T-helper 2 cell (primary cell): ENCODE measurements at regions not wholly inside any gene's neighbourhood (a gene's known extent, or its start where the extent isn't known, plus 50 kb on each side); places are given as distances from the start of the nearest gene placed in this dataset.
"Not testable (repeated sequence)": the region's sequence is repeated elsewhere in the genome, so short reads cannot be mapped to it uniquely, and the experiment has no call there.

Experiments used
- DNase-seq, 5 experiments: peaks; one replicate each; pipeline versions ENCODE4 v3.0.0 to v3.0.0-alpha.2; 2012 to 2022

DNA sequence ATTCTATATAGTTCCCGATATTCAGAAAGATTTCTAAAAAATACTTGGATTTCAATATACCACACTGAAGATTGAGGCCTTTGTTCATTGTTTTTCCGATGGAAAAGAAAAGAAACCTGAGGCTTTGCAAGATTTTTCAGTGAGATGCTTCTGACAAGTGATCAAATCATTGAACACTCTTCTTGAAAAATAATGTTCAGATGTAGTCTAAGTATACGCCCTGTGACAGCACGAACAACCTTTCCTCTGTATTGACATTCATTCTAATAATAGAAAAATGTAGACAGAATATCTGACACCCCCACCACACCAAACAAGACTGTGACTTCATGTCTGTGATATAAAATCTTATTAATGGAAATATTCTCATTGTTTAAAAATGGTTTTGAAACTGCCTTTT lies 650.7 kb upstream of the KLHL1 start:
- DNase-seq, result no peak

DNA sequence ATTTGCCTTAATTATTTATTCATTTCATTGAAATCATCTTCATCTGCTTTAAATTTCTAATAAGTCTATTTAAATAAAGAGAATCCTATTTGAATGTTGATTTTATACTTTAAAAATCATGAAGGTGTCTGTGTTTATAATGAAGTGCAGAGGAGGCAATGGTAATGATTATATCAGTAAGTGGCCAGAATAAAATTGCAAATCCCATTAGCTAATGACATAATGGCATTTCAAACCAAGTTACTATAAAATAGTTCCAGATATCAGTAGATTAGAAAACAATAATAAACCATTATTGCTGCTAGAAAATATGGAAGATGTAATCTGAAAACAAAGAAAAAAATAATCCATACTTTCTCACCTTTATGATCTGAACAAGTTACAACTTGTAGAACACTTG lies 647.8 kb upstream of the KLHL1 start:
- no peak for DNase-seq

DNA sequence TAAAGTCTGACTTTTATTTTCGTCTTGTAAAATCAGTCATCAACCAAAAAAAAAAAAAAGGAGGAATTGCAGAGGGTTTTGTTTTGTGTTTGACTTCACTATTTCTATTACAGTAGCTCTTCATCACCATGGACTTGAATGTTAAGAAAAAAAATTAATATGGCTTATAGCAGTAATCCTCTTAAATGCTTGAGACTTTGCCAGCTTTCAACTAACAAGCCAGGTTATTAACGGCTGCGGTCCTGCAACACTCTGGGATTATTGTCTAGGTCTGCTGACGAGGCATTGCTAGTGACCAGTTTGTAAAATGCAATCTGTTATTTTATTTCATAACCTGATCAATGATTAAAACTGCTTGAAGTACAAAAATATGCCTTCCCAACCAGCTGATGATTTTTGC lies 647.2 kb upstream of the KLHL1 start:
- DNase-seq, result no peak

DNA sequence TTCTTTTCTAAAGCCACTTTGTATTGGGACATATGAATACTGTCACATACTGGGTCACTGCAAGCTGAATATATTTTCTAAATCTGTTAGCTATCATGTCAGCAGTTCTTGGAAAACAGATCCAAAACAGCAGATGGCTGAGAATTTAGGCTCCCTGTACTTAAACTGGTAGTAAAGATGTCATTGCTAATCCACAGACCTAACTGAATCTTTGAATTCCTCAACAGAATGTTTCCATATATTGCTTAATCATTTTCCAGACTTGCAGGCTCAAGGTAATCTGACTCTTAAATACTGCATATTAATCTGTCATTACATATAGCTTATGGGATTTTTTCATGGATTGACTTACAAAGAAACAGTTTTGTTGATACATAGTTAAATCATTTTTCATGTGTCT lies 639.0 kb upstream of the KLHL1 start:
- DNase-seq, result no peak

DNA sequence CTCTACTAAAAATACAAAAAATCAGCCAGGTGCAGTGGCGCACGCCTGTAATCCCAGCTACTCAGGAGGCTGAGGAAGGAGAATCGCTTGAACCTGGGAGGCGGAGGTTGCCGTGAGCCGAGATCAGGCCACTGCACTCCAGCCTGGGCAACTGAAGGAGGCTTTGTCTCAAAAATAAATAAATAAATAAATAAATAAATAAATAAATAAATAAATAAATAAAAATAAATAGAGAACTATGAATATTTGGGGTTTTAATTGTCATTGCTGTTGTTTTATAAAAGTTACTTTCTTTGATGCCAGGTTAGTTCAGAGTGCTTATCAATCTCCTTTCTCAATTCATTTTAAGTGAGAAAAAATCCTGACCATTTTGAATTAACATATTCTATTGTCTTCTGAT lies 638.2 kb upstream of the KLHL1 start:
- DNase-seq, result not testable (repeated sequence)

DNA sequence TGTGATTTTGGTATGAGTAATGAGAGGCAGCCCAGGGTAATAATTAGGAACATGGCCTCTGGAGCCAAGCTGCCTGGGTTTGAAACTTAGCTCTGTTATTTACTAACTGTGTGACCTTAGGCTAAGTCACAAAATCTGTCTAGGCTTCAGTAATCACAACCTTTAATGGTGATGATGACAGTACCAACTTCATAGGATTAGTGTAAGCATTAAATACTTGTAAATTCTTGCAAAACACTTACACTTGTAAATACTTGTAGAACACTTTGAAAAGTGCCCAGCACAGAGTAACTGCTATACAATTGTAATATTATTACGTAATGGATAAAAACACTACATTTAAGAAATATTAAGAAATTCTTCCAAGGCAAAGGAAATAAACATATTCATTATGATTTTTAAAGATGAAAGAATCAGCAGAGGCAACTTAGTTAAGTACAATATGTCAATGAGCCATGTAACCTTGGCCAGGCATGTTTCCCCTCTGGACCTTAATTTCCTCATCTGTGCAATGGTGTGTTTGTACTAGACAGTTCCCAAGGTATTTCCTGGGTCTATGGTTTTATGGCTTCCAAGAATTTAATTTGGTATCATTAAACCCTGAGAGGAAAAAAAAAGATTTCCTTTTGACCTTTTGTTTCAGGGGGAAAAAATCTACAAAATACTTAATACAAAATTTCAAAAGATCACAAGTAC lies 628.5 kb upstream of the KLHL1 start:
- DNase-seq, result no peak

DNA sequence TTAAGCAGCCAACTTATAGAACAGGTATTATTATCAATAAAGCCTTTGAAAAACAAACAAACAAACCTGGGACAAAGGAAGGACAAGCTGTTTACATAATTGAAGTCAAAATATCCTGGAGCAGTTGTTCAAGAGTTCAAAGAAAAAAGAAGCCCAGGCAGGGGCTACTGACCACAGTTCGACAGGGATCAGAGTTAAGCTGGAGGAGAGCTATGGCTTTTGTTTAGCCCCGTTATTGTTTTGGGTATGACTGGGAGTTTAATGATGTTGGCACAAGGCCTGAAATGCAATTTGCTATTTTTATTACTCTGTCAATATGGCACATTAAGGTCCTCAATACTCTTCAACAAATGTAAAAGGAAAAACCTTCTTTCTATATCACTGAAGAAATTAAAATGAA lies 624.4 kb upstream of the KLHL1 start:
- no peak for DNase-seq

DNA sequence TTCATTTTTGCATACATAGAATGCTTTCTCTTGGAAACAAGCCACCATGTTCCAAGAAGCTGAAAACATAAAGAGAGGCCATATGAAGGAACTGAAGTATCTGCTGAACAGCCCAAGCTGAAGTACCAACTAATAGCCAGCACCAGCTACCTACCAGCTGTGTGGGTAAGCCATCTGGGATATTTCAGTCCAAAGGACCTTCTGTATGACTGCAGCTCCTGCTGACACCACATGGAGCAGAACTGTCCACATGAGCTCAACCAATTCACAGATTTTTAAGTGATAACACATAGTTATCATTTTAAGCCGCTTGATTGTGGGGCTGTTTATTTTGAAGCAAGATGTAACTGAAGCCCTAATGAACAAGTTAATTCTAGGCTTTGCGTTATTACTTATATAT lies 621.1 kb upstream of the KLHL1 start:
- no peak for DNase-seq

DNA sequence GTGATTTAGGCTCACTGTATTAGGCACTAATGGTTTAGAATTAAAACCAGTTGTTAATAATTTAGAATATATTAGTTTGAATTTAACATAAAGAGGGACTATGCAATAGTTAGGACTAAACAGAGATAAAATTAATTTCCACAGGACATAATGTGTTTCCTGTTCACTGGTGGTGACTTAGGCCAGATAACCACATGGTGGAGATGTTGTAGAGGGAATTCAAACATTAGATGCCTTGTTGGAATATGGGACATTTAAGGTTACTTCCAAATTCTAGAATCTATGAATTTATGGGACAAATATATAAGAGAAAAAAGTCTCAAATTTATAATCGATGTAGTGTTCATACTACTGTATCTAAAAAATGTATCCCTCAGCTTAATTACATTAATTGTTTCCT lies 615.5 kb upstream of the KLHL1 start:
- no peak for DNase-seq

DNA sequence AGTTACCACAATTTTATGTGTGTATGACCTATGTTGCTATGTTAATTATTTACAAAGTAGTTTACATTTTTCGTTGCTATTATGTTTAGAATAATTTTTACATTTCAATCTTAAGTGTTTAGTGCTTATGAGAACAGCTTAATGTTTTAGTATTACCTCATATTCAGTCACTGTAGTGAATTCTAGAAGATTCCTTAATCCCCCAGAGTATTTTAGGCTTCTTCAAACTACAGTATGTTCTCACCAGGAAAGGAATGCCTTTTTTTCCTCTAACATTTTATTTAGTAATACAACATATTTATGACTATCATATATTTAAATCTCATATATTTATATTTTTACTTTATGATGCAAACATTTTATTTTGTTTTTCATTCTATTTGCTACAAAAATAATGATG lies 612.1 kb upstream of the KLHL1 start:
- no peak for DNase-seq

DNA sequence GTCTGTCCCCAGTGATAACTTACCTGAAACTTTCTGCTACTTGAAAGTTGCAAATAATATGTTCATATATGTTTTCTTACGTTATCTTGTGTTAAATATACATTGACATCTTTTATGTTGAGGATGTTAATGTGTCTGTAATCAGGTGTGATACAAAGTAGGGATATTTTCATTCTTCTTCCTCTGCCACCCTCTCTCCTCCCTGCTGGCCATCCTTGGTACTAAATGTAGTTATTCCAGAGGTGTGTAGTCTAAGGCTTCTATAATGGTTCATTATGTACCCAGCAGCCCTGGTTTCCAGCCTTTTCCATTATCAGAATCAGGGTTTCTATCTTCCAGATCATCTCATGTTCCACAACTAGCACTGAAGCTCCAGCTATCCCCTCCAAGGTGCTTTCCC lies 606.7 kb upstream of the KLHL1 start:
- DNase-seq, result no peak

DNA sequence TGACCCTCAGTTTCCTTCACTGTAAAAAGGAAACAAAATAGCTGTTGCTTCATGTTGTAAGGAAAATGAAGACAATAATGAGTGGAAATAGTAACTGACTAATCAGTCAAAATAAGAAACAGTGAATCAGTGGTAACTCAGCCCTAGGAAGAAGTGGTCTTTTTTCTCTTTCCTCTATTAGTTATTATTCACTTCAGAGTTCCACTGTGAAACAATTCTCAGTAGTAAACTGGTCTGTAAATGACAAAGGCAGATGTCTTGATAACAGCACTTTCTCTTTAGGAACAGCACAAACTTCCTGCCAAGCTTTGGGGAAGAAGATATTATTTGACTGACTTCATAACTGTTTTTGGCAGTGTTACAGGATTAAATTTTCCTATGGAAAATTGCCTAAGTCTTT lies 600.5 kb upstream of the KLHL1 start:
- DNase-seq, result no peak

DNA sequence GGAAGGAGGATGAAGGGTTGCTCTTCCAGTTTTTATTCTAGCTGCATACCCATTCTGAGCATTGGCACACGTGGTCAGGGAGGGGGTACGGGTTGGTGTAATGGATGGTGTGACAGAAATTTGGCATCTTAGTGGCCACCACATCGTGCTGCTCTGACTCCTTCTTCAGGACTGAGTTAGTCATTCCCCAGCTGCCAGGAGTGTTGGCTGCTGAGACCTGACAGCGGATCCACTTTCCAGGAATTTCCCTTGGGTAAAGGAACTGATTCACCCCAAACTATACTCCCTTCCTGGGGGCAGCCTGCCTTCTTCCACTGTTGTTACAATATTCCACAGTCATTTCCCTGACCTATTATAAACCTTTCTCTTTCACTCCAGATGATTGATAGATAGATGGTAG lies 595.5 kb upstream of the KLHL1 start:
- DNase-seq, result no peak

DNA sequence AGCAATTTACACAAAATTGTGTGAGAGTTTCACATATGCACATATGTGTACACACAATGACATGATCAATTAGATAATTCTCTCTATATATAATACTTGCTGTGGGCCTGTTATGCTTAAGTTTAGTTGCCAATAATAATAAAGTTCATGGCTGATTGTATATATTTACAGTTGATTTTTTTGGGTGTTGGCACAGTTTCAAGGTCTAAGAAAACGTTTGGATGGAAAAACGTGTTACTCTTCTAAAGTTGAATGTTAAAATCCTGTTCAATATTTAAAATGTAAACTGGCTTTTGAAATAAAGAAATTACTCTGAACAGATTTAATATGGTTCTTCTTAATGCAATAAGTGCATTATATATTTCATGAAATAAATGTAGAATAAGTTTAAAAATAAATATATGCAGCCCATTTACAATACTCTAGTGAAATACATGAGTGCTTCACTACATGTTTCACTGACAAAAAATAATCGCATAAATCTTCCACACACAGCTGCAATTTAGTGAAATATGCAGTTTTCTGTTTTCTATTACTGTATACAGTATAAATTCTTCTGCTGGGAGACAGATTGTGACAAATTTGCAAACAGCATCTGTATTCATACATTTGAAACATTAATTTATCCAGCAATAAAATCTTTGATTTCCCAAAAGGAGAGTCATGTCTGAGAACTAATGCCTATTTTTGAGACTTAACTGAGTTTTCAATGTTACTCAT lies 586.9 kb upstream of the KLHL1 start:
- DNase-seq, result no peak

DNA sequence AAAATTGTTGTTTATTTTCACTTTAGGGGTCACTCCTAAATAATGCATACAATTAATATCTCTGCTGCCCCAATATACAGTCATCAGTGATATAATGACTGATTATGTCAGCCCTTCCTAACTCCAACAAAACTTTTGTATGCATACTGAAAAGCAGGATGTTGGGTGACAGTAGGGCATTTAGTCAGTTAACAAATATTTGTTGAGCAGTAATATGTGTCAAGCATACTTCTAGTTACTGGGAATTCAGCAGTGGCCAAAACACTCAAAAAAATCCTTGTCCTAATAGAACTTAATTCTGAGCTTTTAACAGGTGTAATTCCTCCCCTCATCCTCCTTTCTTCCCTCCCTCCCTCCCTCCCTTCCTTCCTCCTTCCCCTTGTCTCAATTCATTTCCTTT lies 560.7 kb upstream of the KLHL1 start:
- no peak for DNase-seq

DNA sequence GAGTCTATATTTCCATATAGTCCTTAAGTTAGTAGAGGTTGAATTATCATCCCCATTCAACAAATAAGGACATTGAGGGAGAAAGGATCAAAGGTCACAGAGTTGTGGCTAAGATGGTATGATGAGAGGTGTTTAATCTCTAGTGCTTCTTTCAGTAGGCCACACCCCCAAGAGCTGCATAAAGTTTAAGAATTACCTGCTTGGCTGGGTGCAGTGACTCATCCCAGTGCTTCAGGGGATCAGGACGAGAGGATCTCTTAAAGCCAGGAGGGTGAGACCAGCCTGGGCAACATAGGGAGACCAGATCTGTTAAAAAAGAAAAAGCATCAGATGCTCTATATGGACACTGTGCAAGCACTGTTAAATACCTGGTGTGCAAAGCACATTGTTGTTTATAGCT lies 560.0 kb upstream of the KLHL1 start:
- DNase-seq, result no peak

DNA sequence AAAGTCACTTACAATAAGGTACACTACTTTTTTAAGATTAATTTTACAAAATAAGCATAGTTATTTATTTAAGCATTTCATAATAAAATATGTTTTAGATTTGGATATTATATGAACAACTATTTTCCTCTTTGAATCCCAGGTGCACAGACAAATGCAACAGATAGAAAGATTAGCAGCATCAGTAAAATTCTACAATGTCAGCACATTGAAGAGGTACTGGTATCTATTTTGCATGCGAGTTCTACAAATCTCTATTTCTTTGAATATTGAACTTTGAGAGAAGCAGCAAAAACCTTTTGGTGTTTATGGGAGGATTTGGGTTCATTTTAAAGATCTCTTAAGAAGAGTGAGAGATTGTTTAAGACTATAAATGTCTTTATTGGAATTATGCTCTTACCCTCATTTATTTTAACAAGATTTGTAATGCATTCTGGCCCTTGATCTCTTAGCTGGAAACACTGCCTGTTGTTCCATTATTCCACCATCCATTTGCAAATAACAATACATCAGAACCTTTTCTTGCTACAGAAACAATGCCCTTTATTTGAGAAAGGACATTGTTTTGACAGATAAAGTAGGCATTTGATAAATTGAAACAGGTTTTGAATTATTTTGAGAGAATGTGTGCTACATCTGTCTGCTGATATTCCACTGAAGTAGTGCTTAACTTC lies 558.8 kb upstream of the KLHL1 start:
- DNase-seq, result no peak

DNA sequence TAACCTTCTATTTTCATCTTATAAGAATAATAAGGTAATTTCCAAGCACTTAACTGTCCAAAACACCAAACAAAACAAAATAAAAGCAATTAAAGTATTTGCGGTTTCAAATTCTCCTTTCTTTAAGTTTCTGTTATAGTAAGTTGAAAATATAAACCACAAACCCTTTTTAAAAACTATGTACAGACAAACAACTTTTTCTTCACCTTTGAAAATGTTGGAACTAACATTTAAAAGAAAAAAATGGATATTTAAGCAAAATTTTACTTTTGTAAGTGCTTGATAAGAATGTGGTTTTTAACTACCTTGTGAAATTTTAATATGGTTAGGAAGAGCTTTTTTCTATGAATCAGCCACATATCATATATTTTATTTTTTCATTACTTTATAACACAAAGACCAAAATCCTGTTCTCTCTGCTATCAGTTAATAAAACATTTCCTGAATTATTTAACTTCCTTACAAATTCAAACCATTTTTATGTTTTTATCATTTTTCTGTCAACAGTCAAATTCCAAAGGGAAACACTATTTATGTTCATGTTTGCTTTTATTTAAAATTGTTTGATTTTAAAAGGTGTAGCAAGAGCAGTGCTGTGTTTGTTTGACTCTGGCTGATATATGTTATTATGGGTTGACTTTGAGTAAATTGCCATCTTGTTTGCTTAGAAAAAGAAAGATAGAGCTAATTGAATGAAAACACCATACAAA lies 554.1 kb upstream of the KLHL1 start:
- no peak for DNase-seq

DNA sequence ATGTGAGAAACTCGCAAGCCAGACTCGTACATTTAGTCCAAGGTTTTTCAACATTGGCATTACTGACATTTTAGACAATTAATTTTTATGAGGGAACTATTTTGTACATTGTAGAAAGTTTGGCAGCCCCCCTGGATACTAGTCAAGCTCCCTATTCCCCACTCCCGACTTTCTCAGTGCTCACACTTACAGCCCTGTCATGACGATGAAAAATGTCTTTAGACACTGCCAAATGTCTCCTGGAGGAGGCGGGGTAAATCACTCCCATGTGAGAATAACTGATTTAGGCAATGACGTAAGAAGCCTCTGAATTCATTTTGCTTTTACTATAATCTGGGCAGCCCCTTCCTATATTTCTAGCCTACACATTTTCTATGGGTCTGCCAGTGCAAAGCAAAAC lies 535.8 kb upstream of the KLHL1 start:
- DNase-seq, result no peak

DNA sequence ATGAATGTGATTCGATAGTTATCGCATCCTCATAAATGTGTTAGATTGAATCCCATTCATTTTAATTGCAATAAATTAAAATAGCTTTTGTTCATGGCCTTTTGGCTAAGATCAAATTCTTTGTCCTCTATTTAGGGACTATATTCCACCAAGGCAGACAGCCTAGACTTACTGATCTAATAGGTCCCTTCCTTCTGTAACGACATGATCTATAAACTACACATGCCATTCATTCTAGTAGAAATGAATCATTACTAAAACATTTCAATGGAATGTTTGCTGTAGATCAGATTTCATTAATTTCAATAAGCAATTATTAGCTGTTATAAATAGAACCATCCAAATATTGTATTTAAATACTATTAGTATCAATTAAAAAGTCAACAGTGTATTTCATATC lies 526.6 kb upstream of the KLHL1 start:
- DNase-seq, result no peak

DNA sequence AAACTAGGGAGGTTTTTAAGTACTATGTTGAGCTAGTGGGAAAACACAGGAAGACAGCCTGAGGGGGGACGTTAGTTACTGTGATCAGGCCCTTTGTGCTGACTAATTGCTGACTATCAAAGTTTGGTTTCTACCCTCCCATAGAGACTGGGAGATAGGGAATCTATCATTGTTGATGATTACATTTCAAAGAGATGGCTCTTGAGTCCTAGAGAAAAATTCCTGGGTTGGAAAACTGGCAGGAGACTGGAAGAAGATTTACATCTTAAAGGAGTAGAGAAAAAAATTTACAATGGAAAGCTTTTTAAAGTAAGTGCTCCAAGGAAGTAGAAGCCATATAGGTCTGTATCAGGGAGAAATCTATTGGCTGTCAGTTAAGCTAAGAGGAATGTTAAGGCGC lies 522.0 kb upstream of the KLHL1 start:
- DNase-seq, result no peak

DNA sequence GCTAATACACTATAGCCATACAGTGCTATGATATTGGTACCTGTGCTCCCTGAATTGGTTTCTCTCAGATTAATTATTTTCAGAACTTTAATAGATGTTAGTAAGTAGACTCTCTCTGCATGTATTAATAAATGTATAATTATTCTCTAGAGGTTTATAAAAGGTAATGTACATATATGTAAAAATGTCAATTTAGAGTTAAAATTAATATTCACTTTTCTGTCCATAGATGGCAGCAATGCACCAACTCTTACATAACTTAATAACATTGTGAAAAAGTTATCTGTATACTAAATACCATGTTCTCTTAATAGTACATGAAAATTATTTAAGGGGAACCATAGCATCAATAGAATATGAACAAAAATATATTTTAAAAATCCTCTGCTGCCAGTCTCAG lies 515.0 kb upstream of the KLHL1 start:
- no peak for DNase-seq

DNA sequence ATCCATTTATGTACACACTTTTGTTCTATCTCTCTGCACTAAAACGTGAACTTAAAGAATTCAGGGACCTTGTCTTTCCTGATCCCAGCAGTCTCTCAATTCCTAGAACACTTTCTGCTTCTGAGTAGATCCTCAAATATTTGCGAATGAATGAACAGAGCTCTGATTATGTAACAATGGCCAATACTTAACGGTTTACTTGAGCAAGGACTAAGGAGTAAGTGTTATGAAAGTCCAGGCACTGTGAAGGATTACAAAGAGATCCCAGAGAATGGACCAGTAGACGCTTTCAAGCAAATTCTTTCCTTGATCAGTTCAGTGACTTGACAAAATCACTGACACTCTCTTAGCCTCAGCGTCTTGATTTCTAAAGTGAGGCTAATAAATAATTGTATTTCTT lies 514.5 kb upstream of the KLHL1 start:
- no peak for DNase-seq

DNA sequence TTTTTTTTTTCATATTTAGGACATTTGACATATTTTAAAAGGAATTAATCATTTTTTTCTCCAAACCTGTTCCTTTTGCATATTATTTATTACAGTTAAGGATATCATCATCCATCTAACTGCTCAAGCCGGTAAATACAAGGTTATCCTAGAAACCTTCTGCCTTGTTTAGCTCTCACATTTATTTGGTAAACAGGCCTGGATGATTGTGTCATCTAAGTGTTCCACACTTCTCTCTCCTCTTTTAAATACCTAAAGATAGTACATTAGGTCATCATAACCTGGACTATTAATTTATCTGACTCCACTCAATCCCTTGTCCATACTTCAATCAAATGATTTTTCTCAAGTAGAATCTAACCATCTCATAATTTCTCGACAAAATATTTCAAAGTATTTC lies 511.7 kb upstream of the KLHL1 start:
- DNase-seq, result no peak
